IMR-90 (cell line): ENCODE measurements at regions not wholly inside any gene's neighbourhood (a gene's known extent, or its start where the extent isn't known, plus 50 kb on each side); places are given as distances from the start of the nearest gene placed in this dataset.
"Not testable (repeated sequence)": the region's sequence is repeated elsewhere in the genome, so short reads cannot be mapped to it uniquely, and the experiment has no call there.

ENCODE experiments used
- ATAC-seq: fragments of 200-7000 bp; cut with Tn5 transposase; 2 replicates; pipeline ENCODE4 v1.9.1; 2020; ENCODE audit warnings: low read depth, mild to moderate bottlenecking, moderate library complexity
- BruUV-seq: library from RNA; stranded (reverse); fragments of 400-500 nt; replicated peaks from 2 replicates; lab custom pipeline; 2021; lab: Mats Ljungman, UMichigan
- CTCF ChIA-PET: fragments of 300-600 bp; formaldehyde crosslinking; extraction: SDS; loops from one replicate; lab custom pipeline; 2021; ENCODE audit warnings: antibody characterized with exemption; lab: Yijun Ruan, JAX
- POLR2A ChIA-PET: fragments of 300-600 bp; sonication (Branson Sonifier 250); formaldehyde crosslinking; loops from one replicate; lab custom pipeline; 2022; ENCODE audit warnings: antibody characterized with exemption; ENCODE audit not compliant: unreplicated experiment; lab: Charles Lee
- DNase-seq: peaks from one replicate; pipeline ENCODE4 v3.0.0; 2013
- H2AFZ ChIP-seq: replicated peaks from 2 replicates; pipeline ENCODE3; 2013; ENCODE audit warnings: low read length, mild to moderate bottlenecking; ENCODE audit not compliant: poor library complexity
- H2AK5ac ChIP-seq: 2 replicates; pipeline ENCODE4 v1.6.1; 2013; ENCODE audit warnings: low read depth, low read length, inconsistent platforms
- H2AK9ac ChIP-seq: replicated peaks from 2 replicates; pipeline ENCODE3; 2013; ENCODE audit warnings: mild to moderate bottlenecking, low read depth, low read length, moderate library complexity; ENCODE audit not compliant: poor library complexity
- H2BK120ac ChIP-seq: 2 replicates; pipeline ENCODE4 v1.6.1; 2013; ENCODE audit warnings: low read depth, low read length, inconsistent platforms
- H2BK15ac ChIP-seq: 3 replicates; pipeline ENCODE4 v1.6.1; 2013; ENCODE audit warnings: low read depth, low read length, inconsistent platforms
- H2BK20ac ChIP-seq: 2 replicates; pipeline ENCODE4 v1.6.1; 2013; ENCODE audit warnings: low read depth, mild to moderate bottlenecking, inconsistent platforms, low read length, moderate library complexity
- H2BK5ac ChIP-seq: 2 replicates; pipeline ENCODE4 v1.6.1; 2013; ENCODE audit warnings: mild to moderate bottlenecking, low read depth, low read length, inconsistent platforms; ENCODE audit not compliant: poor library complexity, severe bottlenecking
- H3K14ac ChIP-seq: replicated peaks from 2 replicates; pipeline ENCODE4 v1.6.1; 2013; ENCODE audit warnings: low read depth, low read length, inconsistent platforms
- H3K18ac ChIP-seq: 2 replicates; pipeline ENCODE4 v1.6.1; 2013; ENCODE audit warnings: low read depth, low read length, control low read depth
- H3K23ac ChIP-seq: 2 replicates; pipeline ENCODE4 v1.6.1; 2013; ENCODE audit warnings: low read depth, low read length, inconsistent platforms
- H3K27ac ChIP-seq: 2 replicates; pipeline ENCODE4 v1.5.1; 2013; ENCODE audit warnings: mild to moderate bottlenecking, control low read depth, low read length; ENCODE audit not compliant: insufficient read depth
- H3K27me3 ChIP-seq: 2 replicates; pipeline ENCODE4 v1.6.1; 2013; ENCODE audit warnings: low read length; ENCODE audit not compliant: control insufficient read depth, insufficient read depth
- H3K36me3 ChIP-seq: 2 replicates; pipeline ENCODE4 v1.6.1; 2013; ENCODE audit warnings: low read length, mixed read lengths; ENCODE audit not compliant: control insufficient read depth, insufficient read depth
- H3K4ac ChIP-seq: 2 replicates; pipeline ENCODE4 v1.6.1; 2013; ENCODE audit warnings: low read depth, low read length, inconsistent platforms
- H3K4me1 ChIP-seq: 2 replicates; pipeline ENCODE4 v1.6.1; 2013; ENCODE audit warnings: low read length, mixed read lengths; ENCODE audit not compliant: control insufficient read depth, insufficient read depth
- H3K4me2 ChIP-seq: 2 replicates; pipeline ENCODE4 v1.6.1; 2013; ENCODE audit warnings: low read depth, mild to moderate bottlenecking, control low read depth, low read length, moderate library complexity
- H3K4me3 ChIP-seq: 2 replicates; pipeline ENCODE4 v1.5.1; 2013; ENCODE audit warnings: low read depth, mild to moderate bottlenecking, control low read depth, low read length, moderate library complexity; ENCODE audit not compliant: insufficient read depth
- H3K56ac ChIP-seq: 2 replicates; pipeline ENCODE4 v1.6.1; 2013; ENCODE audit warnings: low read length, inconsistent platforms; ENCODE audit not compliant: insufficient read depth; ENCODE audit errors: extremely low read depth
- H3K79me1 ChIP-seq, 2 experiments: 2 replicates each; pipeline ENCODE4 v1.6.1; 2013; ENCODE audit warnings: low read length in 2 of 2, inconsistent platforms in 1 of 2, low read depth in 1 of 2
- H3K9ac ChIP-seq: 2 replicates; pipeline ENCODE4 v1.6.1; 2013; ENCODE audit warnings: low read depth, low read length, control low read depth
- H3K9me1 ChIP-seq: 2 replicates; pipeline ENCODE4 v1.6.1; 2013; ENCODE audit warnings: low read length, inconsistent platforms; ENCODE audit not compliant: insufficient read depth
- H3K9me3 ChIP-seq: 2 replicates; pipeline ENCODE4 v1.6.1; 2013; ENCODE audit warnings: low read length; ENCODE audit not compliant: control insufficient read depth, insufficient read depth
- H4K20me1 ChIP-seq: 2 replicates; pipeline ENCODE4 v1.6.1; 2013; ENCODE audit warnings: low read length, inconsistent platforms; ENCODE audit not compliant: insufficient read depth
- H4K5ac ChIP-seq: 2 replicates; pipeline ENCODE4 v1.6.1; 2013; ENCODE audit warnings: mild to moderate bottlenecking, low read depth, low read length, control low read depth
- H4K8ac ChIP-seq, 2 experiments: 2 replicates each; pipeline ENCODE4 v1.6.1; 2013; ENCODE audit warnings: low read depth in 2 of 2, low read length in 2 of 2, control low read depth in 1 of 2, inconsistent platforms in 1 of 2
- H4K91ac ChIP-seq: 2 replicates; pipeline ENCODE4 v1.6.1; 2013; ENCODE audit warnings: low read depth, low read length, inconsistent platforms; ENCODE audit not compliant: insufficient read depth
- ELK1 ChIP-seq: fragments of 150-350 bp; IDR thresholded peaks from 2 replicates; pipeline ENCODE4 v1.6.1; 2016; ENCODE audit warnings: low read depth, mild to moderate bottlenecking, low read length, moderate library complexity, borderline replicate concordance
- MAZ ChIP-seq: IDR thresholded peaks from 2 replicates; pipeline ENCODE4 v1.6.1; 2012; ENCODE audit warnings: low read depth, mild to moderate bottlenecking, low read length, improper control_type of control experiment, moderate library complexity, borderline replicate concordance
- MXI1 ChIP-seq: IDR thresholded peaks from 2 replicates; pipeline ENCODE4 v1.6.1; 2012; ENCODE audit warnings: low read depth, mild to moderate bottlenecking, low read length, moderate library complexity, borderline replicate concordance
- RAD21 ChIP-seq: IDR thresholded peaks from 2 replicates; pipeline ENCODE4 v1.6.1; 2012; ENCODE audit warnings: low read length, improper control_type of control experiment
- RCOR1 ChIP-seq: IDR thresholded peaks from 2 replicates; pipeline ENCODE4 v1.6.1; 2012; ENCODE audit warnings: mild to moderate bottlenecking, low read length, improper control_type of control experiment; ENCODE audit not compliant: insufficient replicate concordance
- WGBS, 2 experiments: methylation state at CpG; one replicate each; pipeline versions ENCODE4 v1.1.5 to v1.1.7; 2013; ENCODE audit warnings: missing lambda C conversion rate in 2 of 2; ENCODE audit not compliant: insufficient read length in 1 of 2; ENCODE audit errors: extremely low coverage in 2 of 2; 5-methylcytosine and 5-hydroxymethylcytosine counted together
- dilution Hi-C: fragments of 300-500 bp; cut with HindIII; formaldehyde crosslinking; loops from one replicate; pipeline ENCODE4 v1.14.3; 2018; ENCODE audit warnings: low sequenced_read_pairs; ENCODE audit not compliant: unreplicated experiment
- in situ Hi-C: fragments of 300-500 bp; cut with MboI; formaldehyde crosslinking; loops from 3 replicates; pipeline ENCODE4 v1.14.3; 2019; ENCODE audit warnings: low sequenced_read_pairs, inconsistent platforms, mixed read lengths
- intact Hi-C: fragments of 100-400 bp; cut with micrococcal nuclease; formaldehyde crosslinking; loops from 2 replicates; pipeline ENCODE4 v1.10.0; 2022

- H4K91ac ChIP-seq: no peak overlapping the region
- H2BK120ac ChIP-seq: no peak overlapping the region
- H2AFZ ChIP-seq: no peak overlapping the region
- H2BK5ac ChIP-seq: no peak overlapping the region
- intact Hi-C loops: no loop called here
- H3K36me3 ChIP-seq: no peaks in the 10 kb centered on the region
- no peak overlapping the region for H2BK15ac ChIP-seq
- H3K4me3 ChIP-seq: no peak overlapping the region
- no peak overlapping the region for H3K14ac ChIP-seq
- CTCF ChIA-PET: interaction anchor here (0.7 kb wide), 1 partner anchor 266 kb away, joined by 3 read pairs; no protein-coding TSS in a partner anchor
- no peaks in the 10 kb centered on the region for H4K20me1 ChIP-seq
- TF ChIP-seq ELK1 (no peak), RAD21 (no peak), MAZ (no peak), RCOR1 (no peak), MXI1 (no peak)
- no peak overlapping the region for H4K5ac ChIP-seq
- H2AK5ac ChIP-seq: no peak overlapping the region
- dilution Hi-C loops: no loop called here
- WGBS, 2 experiments: no CpG with 5 or more reads among the region's 7 CpGs
- H4K8ac ChIP-seq: no peak overlapping the region
- no peak overlapping the region for H2BK20ac ChIP-seq
- in situ Hi-C loops: no loop called here
- H3K56ac ChIP-seq: no peak overlapping the region
- H3K4me2 ChIP-seq: no peak overlapping the region
- H3K79me1 ChIP-seq: no peaks in the 10 kb centered on the region
- no peak overlapping the region for H2AK9ac ChIP-seq
- DNase-seq: no peak
- 0 out of 2 replicates have a peak, but pooled peaks cover 2% of the 10 kb centered on the region for H3K9me3 ChIP-seq
- no TSS peak for BruUV-seq
- no peak overlapping the region for H3K18ac ChIP-seq
- H3K4ac ChIP-seq: no peak overlapping the region
- ATAC-seq: no peak
- no peaks in the 10 kb centered on the region for H3K27me3 ChIP-seq
- no peak overlapping the region for H3K9ac ChIP-seq
- H3K23ac ChIP-seq: no peak overlapping the region
- POLR2A ChIA-PET: no interaction called here
- H3K27ac ChIP-seq: no peak overlapping the region
- H3K9me1 ChIP-seq: no peaks in the 10 kb centered on the region
- H3K4me1 ChIP-seq: no peaks in the 10 kb centered on the region; the same call in 1 of the 2 replicates
These were observed 142.4 kb downstream of the SMIM20 start for GRCh38 chr4:26056406-26056805.

GRCh38 chr4:26057839-26058238, 143.8 kb downstream of the SMIM20 start:
- CTCF ChIA-PET: interaction anchor here (0.6 kb wide), 1 partner anchor 301 kb away, joined by 3 read pairs; no protein-coding TSS in a partner anchor

More at GRCh38 chr4:26057839-26058238, 143.8 kb downstream of the SMIM20 start:
- POLR2A ChIA-PET, ATAC-seq, H3K4me2 ChIP-seq, H3K4me3 ChIP-seq, H3K4me1 ChIP-seq, H3K36me3 ChIP-seq, H3K27ac ChIP-seq, H3K18ac ChIP-seq, H2AK5ac ChIP-seq, H4K5ac ChIP-seq, H4K20me1 ChIP-seq, H3K9me1 ChIP-seq, H2AK9ac ChIP-seq, H4K8ac ChIP-seq, H3K9me3 ChIP-seq, intact Hi-C loops, H3K27me3 ChIP-seq, H2BK20ac ChIP-seq, dilution Hi-C loops, H3K9ac ChIP-seq, H3K4ac ChIP-seq, H3K56ac ChIP-seq, H3K23ac ChIP-seq, H4K91ac ChIP-seq, H2BK120ac ChIP-seq, H2BK5ac ChIP-seq, H2AFZ ChIP-seq, in situ Hi-C loops, H3K14ac ChIP-seq, DNase-seq, BruUV-seq, H2BK15ac ChIP-seq, H3K79me1 ChIP-seq: not testable (repeated sequence)
- no CpG with 5 or more reads among the region's 3 CpGs for WGBS, 2 experiments
